Stimulated activated CD4-positive, alpha-beta T cell treated with anti-CD3 and anti-CD28 coated beads, TNF-alpha, amount 100 ng/mL, for 1 hour (primary cell): ENCODE measurements at regions not wholly inside any gene's neighbourhood (a gene's known extent, or its start where the extent isn't known, plus 50 kb on each side); places are given as distances from the start of the nearest gene placed in this dataset.

Experiments used
- DNase-seq, 3 donors: peaks; one replicate each; pipeline ENCODE4 v3.0.0-alpha.2; 2020; ENCODE audit warnings: low read depth in 3 of 3, low spot score in 1 of 3

DNA sequence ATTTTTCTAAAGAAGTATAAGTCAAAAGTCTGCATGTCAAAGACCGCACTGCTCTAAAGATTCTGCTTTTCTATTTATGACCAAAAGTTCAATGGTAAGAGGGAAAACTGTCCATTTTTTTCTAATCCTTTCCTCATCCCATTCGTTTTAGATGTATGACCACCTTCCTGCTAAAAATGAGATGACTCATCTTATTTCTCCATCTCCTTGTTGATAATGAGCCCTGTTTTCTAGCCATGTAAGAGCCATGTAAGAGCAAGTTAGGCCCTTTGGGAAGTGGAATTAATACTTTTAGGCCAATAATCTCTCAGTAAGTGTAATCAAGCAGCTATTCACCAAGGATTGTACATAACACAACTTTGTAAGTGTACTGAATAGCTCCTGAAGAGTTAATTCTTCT, 475.6 kb upstream of the B3GALT2 start:
- DNase-seq, result no peak

DNA sequence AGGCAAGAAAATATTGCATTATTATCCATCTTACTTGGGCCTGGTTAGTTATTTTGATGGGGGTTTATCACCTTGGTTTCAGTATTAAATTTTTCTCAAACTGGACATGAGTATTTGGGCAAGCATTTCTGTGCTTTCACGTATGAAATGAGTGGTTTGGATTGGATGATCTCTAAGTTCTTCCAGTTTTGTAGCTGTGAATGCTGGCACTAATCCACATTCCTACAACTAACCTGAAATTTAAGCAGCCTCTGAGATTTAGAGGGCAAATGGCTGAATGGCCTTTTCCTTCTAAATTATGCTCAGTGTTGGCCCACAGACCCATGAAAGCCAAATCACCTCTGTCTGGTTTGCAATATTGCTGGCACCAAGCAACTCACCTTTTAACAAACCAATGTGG, 475.0 kb upstream of the B3GALT2 start:
- no peak for DNase-seq

DNA sequence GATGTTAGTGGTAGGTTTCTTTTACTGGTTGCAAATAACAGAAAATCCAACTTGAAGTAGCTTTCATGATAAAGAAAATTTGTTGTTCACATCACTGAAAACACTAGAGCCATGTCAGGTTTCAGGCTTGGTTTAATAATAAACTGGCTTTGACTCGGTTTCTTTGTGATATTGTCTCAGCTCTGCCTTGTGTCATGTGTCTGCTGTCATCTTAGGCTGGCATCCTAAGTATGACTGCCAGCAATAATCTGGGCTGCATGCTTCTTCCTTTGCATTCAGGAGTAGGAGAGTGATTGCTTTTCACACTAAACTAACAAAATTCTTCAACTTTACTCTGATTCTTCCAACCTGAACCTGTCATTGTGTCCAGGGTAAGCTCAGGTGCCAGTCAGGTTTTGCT, 474.0 kb upstream of the B3GALT2 start:
- no peak for DNase-seq

DNA sequence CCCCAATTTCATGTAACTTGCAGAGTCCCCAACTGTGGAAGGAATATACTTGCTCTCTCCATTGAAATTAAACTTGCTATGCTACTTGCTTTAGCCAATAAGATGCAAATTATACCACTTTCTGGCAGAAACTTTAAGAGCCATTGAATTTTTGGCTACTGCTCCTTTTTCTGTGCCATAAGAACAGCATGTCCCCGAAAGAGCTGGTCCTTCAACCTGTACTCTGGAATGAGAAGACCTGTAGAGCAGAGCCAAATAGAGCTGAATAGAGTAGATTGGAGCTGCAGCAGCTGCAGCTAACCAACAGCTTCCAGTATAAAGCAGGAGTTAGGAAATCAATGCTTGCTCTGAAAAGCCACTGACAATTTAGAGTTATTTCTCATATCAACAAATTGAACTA, 472.3 kb upstream of the B3GALT2 start:
- DNase-seq, result no peak

DNA sequence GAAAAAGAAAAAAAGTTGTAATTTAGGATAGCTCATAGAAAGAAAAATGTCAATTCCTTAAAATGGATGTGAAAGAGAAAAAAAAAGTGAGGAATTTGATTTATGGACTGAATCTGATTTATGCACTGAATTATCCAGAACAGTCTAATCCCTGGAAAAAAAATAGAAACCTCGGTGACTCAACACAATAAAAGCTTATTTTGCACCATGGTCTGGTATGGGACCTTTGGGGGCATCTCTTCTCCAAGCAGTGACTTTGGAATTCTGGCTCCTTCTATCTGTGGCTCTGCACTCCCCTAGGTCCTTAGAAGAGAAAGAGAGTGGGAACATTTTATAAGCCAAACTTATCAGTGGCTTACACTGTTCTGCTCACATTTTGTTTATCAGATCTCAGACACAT, 471.7 kb upstream of the B3GALT2 start:
- DNase-seq, result no peak

DNA sequence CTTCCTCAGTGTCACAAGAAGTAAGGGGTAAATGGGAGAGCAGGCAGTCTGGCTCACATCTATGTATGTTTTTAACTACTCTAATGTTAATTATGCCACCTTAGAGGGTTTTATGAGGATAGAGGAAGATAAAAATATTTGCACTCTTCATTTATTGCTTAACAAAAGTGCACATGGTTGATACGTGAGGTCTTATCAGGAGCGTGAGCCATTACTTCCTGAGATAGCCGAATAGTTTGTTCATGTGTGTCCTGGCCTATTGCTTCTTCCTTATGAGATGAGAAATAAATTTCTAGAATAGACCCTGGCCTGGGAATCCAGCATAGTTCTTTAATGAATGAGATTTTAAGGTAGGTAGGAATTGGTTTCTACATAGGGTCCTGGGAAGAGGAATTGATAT, 471.1 kb upstream of the B3GALT2 start:
- DNase-seq, result no peak

DNA sequence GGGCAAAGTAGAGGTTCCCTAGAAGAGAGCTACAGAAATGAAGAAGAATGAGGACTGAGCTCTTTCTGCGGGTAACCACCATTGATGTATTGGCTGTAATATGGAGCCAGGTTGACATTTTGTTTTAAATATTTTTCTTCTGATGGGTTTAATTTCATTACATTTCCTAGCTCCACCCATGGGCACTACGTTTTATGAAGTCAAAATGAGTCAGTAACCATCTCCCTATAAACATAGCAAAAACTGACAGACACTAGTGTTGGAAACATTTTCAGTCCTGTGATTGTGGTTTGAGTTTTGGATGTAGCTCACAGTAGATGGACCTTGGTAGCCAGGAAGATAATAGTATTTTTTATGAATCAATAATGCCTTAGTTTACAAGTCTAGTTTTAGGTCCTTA, 470.4 kb upstream of the B3GALT2 start:
- DNase-seq, result no peak

DNA sequence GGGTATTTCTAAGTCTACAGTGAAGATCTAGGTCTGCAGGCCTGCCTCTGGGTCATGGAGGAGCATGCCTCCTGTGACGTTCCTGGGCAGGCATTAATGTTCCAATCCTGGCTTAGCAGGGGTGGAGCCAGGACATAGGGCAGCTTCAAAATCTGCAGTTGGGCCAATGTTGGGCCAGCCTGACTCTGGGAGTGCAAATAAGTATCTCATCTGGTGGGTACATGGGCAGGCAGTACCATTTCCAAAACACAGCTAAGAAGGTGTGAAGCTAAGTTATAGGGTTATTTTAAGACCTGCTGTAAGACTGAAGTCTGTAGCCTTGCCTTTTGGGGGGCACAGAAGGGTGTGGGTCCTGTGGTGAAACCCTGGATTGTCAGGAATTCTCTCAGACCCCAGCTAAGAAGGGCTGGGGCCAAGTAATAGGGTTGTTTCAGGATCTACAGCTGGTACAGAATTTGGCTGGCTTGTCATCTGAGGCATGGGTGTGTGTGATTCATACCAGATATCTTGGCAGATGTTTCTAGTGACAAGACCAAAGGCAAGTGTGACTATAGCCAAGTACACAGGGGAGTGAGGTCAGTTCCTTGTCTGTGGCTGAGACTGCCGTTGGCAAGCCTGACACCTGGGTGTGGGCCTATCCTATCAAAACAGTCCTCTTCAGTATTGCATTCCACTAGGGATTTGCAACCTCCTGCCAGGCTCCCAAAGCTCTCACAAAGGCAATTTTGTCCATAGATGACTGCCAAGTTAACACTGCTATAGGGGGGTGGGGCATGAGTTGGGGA, 468.7 kb upstream of the B3GALT2 start:
- no peak for DNase-seq

DNA sequence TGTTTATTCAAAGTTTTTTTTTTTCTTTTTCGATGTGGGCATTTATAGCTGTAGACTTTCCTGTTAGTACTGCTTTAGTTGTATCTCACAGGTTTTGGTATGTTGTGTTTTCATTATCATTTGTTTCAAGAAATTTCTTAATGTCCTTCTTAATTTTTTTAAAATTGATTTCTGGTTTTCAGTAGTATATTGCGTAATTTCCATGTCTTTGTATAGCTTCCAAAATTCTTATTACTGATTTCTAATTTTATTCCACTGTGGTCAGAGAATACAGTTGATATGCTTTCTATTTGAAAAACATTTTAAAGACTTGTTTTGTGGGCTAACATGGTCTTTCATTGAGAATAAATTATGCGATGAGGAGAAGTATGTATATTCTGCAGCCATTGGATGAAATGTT, 463.2 kb upstream of the B3GALT2 start:
- no peak for DNase-seq

DNA sequence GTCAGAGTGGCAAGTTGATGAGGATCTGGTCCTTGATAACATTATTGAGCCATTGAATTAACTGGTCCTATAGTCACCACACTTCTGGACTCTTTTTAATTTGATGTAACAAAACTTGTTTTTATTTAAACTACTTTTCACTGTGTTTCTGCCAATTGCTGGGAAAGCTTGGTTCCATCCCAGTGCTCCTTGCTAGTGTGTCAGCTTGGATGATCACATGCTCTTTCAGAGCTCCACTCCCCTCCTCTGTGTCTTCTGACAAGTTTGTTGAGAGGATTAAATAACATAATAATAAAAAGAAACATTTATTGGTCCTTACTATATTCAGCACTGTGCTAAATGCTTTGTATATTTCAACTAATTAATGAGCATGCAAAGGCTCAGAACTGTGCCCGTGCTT, 448.5 kb upstream of the B3GALT2 start:
- DNase-seq, result no peak

DNA sequence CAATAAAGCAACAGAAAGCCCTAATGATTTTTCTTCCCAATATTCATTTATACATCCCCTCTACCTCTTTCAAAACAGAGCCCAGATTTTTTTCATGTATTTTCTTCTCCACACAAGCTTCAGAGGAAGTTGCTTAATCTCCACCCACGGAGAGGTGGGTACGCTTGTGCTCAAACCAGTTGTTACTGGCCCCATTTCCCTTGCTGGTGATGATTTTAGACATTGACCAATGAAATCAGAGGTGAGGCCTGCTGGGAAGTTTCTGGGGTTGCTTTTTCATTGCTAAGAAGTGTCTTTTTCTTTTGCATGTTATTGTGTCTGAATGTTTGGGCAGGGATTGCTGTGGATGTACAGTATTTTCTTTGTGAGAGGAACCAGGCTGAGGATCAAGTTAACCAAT, 448.1 kb upstream of the B3GALT2 start:
- no peak for DNase-seq

DNA sequence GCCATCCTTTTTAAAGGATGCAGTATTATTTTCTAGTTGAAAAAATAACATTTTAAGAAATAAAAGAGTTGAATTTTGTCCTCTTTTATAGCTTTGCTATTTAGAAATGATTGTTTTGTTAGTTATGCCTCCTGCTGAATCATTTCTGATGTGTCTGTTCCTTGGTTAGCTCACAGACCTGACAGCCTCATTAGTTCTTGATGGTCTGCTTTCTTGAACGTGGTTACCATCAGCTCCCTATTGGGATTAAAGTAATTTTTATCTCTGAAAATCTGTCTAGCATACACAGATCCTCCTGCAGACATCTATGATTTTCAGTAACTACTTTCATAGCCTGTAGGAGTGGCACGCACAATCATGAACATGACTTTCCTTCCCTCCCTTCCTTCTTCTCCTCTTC, 447.6 kb upstream of the B3GALT2 start:
- DNase-seq, result no peak

DNA sequence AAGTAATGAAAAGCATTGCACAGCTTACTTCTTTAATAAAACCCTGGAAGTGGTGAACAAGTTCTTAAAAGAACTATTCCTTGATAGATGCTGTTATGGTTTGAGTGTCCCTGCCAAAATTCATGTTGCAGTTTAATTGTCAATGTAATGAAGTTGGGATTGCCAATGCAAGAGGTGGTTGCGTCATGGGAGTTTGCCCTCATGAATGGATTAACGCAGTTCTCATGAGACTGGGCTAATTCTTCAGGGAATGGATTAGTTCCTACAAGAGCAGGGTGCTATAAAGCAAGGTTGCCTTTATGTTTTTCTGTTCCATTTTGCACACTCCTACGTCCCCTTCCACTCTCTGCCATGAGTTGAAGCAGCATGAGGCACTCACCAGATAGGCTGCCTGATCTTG, 446.7 kb upstream of the B3GALT2 start:
- DNase-seq, result no peak

DNA sequence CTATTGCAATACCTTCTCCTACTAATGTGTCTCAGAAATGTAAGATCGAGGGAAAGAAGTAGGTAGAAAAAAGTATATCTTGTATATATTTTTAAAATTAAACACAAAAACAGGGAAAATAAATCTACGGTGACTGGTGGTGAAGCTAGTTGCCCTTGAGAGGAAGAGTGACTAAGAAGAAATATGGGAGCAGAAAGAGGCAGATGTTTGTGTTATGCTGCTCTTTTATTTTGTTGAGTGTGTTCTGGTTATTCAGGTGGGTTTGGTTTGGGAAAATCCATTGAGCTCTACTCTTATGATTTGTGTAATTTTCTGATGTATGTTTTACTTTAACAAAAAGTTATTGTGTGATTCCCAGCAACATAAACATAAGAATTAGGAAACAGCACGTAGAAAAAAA, 444.9 kb upstream of the B3GALT2 start:
- DNase-seq, result no peak

DNA sequence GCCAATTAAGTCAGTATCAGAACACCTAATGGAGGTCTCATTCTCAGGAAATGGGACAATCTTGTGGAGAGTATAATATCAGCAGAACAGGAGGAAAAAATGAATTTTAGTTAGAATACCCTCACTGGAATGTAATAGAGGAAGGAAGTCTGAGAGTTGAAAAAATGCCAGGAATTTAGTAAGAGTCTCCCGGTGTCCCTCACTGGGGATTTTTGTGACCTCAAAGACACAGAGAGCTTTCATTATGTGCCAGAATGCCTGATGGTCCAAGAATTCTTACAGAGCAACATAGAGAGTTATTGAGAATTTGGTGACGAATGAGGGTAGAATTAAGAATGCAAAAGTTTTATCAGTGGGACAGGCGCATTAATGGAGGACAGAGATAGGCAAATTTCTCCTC, 443.5 kb upstream of the B3GALT2 start:
- no peak for DNase-seq

DNA sequence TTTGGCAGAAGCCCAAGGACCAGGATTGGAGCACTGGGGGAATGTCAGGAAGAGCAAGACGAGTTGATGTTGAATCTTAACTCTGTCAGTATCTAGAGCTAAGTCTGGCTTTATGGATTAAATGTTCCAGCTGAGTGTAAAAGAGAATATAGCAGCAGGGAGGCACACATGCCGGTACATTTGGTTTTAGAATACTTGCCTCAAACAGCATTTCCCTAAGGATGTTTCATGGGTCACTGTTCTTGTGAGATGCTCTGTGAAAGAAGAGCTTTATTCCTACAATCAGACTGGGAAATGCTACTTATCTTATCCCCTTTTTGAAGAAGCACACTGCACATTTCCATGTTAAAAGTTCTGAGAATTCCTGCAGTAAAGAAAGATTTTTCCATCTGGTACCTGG, 440.3 kb upstream of the B3GALT2 start:
- no peak for DNase-seq

DNA sequence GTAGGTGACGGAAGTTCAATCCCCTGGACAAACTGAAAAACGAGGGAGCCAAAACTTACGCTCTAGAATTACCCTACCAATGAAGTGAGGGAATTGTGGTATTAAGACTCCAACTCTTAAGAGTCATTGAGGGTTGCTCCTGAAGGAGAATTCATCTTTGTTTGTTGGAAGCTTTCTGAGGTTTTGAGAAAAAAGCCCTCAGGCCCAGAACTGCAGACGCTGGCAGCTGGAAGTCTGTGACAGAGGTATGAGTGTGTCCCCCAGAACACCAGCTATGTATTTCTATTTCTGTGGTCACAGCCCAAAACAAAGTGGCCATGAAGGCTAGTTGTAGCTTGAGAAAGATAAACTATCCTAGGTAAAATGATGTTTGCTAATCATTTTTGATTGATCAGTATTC, 438.8 kb upstream of the B3GALT2 start:
- DNase-seq, result no peak

DNA sequence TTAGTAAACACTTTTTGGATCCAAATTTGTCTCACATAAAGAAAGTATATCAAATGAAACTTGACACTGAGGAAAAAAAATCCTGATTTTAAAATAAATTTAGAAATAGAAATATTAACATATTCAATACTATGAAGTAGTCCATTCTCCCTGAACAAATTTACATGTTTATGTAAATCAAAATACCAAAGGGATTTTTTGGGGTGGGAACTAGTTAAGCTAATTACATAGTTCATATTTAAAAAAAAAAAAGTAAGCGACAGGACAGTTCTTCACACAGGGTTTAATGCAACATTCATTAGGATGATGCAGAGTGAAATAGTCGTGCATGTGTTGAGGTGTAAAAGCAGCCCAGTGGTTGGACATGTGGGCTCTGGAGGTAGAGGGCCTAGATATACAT, 433.5 kb upstream of the B3GALT2 start:
- DNase-seq, result no peak

DNA sequence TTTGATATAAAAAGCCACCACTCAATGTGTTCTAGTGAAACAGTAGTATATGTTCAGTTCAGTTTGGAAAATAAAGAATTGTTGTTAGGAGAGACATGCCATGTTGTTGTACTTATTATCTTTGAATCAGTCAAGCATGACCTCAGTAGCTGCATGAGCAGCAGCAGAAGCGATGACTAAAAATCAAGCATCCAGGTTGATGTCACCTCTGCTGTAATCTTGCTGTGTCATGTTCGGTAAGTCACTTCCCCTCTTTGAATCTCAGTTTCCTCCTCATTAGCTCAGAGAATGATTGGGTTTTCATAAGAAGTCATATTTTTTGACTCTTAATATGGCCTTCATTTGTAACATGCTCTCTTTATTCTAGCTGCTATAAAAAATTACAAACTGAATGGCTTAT, 428.4 kb upstream of the B3GALT2 start:
- DNase-seq, result no peak

DNA sequence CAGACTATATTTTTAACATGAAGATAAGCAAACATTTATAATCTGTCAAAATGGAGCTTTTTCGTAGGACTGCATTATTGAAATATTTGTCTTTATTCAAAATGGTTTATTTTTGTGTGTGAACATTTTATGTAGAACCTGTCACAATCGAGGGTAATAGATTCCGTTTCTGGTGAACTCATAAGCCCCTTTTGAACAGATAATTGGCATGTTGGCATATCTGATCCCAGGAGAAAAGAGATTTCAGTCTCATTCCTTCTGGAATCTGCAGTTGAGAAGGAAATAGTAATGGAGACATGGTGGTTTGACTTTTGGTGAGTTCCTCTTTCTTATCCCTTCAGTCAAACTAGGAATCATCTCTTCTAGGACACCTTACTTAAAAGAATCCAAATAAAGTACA, 427.9 kb upstream of the B3GALT2 start:
- no peak for DNase-seq

DNA sequence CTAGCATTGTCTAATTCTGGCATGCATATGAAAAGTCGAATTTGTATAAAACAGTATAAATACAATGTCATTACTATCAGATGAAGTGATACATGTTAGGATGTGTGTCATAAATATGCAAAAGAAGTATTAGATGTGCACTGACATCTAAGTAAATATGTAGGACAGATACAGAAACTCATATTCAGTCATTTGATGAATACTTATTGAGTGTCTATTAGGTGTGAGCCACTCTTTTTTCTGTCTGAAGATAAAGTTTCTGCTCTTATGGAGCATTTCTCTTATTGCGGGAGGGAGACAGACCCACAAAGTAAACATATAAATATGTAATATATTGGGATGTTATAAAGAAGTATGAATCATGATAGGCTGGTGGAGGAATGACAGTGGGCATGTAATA, 426.6 kb upstream of the B3GALT2 start:
- DNase-seq, result no peak

DNA sequence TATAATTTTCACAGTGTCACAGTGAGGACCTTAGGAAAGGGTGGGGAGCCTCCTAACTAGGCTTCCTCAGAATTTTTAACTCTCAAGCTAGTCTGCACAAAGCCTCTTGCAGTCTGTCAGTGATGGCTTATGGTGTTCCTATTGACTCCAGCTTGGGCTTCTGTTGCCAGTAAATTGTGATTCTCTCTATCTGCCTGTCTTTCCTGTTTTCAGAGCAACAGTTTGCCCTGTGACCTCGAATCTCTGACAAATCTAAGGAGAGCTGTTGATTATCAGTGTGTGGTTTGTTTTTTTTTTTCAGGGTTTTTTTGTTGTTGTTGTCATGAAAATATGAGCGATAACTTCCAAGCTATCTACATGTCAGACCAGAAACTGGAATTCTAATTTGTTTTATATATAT, 423.2 kb upstream of the B3GALT2 start:
- DNase-seq, result no peak

DNA sequence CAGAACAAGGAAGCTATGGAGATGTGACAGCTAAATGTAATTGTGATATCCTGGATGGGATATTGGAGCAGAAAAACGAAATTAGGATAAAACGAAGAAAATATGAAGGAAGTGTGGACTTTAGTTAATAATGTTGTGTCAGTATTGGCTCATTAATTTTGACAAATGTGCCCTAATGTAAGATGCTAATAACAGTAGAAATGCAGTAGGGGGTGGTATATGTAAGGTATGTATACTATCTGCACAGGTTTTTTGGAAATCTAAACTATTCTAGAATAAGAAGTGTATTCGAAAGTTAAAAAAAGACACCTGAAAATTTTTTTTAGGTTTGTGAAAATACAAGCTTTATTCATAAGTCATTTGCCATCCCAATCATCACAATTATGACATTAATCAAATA, 421.4 kb upstream of the B3GALT2 start:
- DNase-seq, result no peak

DNA sequence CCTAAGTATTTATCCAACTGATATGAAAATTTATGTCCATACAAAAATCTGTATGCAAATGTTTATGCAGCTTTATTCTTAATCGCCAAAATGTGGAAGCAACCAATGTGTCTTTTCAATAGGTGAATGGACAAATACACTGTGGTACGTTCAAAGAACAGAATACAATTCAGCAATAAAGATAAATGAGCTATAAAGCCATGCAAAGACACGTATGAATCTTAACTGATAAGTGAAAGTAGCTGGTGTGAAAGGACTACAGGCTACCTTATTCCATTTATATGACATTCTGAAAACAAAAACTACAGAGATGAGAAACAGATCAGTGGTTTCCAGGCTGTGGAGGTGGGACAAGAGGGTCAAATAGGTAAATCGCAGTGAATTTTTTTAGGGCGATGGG, 419.6 kb upstream of the B3GALT2 start:
- no peak for DNase-seq
